Cardiac septum (tissue), 1 donor: ENCODE measurements at regions not wholly inside any gene's neighbourhood (a gene's known extent, or its start where the extent isn't known, plus 50 kb on each side); places are given as distances from the start of the nearest gene placed in this dataset.
"Not testable (repeated sequence)": the region's sequence is repeated elsewhere in the genome, so short reads cannot be mapped to it uniquely, and the experiment has no call there.

Experiments used
- DNase-seq: peaks from one replicate; pipeline ENCODE4 v3.0.0-alpha.2; 2020; ENCODE audit warnings: low spot score
- intact Hi-C: fragments of 100-400 bp; cut with DNase I; formaldehyde crosslinking; loops from one replicate; pipeline ENCODE4 v1.14.0; 2022
- donor health status: DM: no; HTN: no; CAD: no.

- DNase-seq: peak; percentile 87
- intact Hi-C loops: no loop called here
Observed at GRCh38 chr5:56669534-56670483, 145.5 kb upstream of the MAP3K1 start.

- intact Hi-C loops: no loop called here
- DNase-seq: no peak
Observed at GRCh38 chr5:56668996-56669395, 146.4 kb upstream of the MAP3K1 start.

DNA sequence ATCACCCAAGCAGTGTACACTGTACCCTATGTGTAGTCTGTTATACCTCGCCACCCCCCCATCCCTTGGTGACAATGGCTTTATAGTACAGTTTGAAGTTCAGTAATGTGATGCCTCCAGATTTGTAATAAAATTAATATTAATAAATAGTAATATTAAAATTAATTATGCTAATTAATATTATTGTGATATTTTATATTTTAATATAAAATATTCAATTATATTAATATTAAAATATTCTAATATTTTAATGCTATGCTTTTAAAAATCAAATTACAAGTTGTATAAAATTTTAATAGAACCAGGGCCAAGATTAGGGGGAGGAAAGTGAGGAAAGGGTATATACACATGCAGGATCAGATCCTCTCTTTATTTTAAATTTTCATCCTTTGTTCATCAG is 147.7 kb upstream of the MAP3K1 start:
- intact Hi-C loops: no loop called here
- no peak for DNase-seq

GRCh38 chr5:56666901-56667300 is 148.4 kb upstream of the MAP3K1 start:
- DNase-seq: no peak

DNA sequence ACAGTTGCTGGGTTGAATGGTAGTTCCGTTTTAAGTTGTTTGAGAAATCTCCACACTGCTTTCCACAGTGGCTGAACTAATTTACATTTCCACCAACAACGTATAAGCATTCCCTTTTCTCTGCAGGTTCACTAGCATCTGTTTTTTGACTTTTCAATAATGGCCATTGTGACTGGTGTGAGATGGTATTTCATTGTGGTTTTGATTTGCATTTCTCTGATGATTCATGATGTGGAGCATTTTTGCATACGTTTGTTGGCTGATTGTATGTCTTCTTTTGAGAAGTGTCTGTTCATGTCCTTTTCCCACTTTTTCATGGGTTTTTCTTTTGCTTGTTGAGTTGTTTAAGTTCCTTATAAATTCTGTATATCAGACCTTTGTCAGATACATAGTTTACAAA is 150.2 kb upstream of the MAP3K1 start:
- intact Hi-C loops, DNase-seq: not testable (repeated sequence)

More at GRCh38 chr5:56666901-56667300, 148.4 kb upstream of the MAP3K1 start:
- intact Hi-C loops: no loop called here

DNA sequence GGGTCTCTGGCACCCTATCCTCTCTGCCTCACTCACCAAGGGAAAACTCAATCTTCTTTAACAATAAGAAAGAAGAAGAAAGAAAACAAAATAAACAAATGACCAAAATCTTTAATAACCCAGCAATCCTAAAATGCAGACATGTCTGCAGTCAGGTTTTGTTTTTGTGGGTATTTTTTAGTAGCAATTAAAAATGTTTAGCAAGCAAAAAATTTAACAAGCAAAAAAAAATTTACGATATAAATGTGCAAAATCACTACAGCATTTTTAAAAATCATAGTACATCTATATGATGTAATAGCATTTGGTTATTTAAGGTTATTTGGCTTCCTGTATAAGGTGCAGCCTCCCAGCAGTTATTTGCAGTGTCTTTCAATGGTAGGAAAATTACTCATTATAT is 151.3 kb upstream of the MAP3K1 start:
- intact Hi-C loops: no loop called here
- DNase-seq: no peak

DNA sequence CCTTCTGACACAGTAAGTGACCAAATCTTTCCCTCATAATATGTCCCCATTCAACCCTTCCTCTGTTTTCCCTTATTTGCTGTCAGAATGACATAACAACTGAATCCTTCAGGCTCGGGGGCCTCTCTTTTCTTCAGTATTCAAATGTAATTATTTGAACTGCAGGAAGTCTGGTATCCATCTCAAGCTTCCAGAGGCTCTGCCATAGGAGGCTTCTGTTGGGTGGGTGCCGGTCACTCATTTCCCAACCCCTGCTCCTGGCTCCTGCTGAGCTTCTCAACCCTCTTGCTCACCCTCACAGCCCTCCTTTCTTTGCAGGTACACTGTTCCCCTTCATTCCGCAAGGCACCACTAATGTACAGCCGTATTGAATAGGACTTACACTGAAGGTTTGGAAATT is 151.8 kb upstream of the MAP3K1 start:
- intact Hi-C loops: no loop called here
- no peak for DNase-seq

DNA sequence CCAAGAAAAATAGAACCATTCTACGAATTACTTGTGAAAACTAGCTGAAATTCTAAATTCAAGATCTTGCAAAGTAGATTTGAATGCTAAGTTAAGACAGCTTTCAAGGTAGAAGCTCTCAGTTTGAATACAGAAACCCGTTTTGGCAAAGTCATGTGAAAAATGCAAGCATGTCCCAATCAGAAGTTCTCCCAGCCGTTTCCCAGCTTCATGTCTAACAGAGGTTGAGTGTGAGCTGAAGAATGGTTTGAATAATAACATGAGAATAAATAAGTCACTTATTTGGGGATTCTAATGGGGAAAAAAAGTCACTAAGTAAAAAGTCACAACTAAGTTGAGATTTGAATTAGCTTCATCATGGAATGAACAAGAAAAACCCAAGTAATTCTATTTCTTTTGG is 152.5 kb upstream of the MAP3K1 start:
- intact Hi-C loops: no loop called here
- DNase-seq: no peak

- intact Hi-C loops: no loop called here
- no peak for DNase-seq
Observed at GRCh38 chr5:56659971-56660370, 155.4 kb upstream of the MAP3K1 start.

- DNase-seq: no peak
- intact Hi-C loops: no loop called here
Observed at GRCh38 chr5:56658972-56659371, 156.4 kb upstream of the MAP3K1 start.

DNA sequence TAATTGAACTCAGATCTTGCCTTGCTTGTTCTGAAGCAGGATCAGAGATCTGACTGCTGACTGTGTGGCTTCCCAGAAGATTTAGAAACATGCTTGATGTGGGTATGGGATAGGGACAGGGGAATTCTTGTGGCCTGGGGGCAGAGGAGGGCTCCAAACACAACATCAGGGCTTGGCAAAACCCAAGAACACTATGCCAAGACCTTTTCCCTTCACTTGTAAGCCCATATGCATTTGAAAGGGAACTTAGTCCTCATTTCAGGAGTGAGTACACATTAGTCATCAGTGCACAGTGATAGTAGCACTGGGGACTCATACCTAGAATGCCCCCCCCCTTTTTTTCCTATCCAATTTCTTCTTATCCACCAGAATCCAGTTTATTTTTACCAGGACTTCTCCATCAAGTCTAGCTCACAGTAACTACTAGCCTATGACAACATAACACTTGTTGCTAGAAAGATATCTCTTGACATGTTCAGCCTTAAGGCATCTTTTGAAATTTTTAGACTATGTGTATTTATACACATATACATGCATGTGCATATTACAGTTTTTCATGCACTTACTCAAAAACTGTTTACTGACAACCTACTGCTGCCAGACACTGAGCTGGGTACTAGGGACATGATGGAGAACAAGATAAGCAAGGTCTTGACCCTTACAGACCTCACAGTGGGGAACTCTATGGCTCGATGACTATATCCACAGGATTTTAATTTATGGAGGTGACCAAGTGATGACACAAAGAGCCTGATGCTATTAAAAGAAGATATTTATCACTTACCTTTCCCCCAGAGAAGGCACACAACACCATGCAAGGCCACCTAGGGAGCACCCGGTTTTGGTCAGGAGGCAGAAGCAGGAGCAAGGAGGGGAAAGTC is 158.3 kb upstream of the MAP3K1 start:
- DNase-seq: no peak
- intact Hi-C loops: no loop called here

GRCh38 chr5:56651893-56652292 is 163.5 kb upstream of the MAP3K1 start:
- intact Hi-C loops: no loop called here
- no peak for DNase-seq

- DNase-seq: no peak
- intact Hi-C loops: no loop called here
Observed at GRCh38 chr5:56650386-56650785, 165.0 kb upstream of the MAP3K1 start.

DNA sequence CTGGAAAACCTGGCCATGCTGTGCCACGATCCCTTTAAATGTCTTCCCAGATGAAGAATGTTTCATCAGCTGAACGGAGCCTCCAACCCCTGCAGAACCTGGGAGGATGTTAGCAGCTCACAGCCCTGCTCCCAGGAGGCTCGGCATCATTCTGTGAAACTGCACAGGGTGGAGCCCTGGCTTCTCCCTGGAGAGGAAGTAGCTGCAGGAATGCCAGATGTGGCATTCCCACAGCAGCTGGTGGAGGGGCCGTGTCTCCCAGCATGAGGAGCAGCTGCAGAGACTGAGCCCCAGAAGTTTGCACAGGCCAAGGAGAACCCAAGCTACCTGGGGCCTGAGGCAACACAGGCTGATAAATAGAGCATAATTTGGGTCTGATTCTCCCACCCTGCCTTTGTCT is 165.8 kb upstream of the MAP3K1 start:
- no peak for DNase-seq
- intact Hi-C loops: no loop called here

GRCh38 chr5:56648460-56649034 is 166.8 kb upstream of the MAP3K1 start:
- no peak for DNase-seq
- intact Hi-C loops: no loop called here

DNA sequence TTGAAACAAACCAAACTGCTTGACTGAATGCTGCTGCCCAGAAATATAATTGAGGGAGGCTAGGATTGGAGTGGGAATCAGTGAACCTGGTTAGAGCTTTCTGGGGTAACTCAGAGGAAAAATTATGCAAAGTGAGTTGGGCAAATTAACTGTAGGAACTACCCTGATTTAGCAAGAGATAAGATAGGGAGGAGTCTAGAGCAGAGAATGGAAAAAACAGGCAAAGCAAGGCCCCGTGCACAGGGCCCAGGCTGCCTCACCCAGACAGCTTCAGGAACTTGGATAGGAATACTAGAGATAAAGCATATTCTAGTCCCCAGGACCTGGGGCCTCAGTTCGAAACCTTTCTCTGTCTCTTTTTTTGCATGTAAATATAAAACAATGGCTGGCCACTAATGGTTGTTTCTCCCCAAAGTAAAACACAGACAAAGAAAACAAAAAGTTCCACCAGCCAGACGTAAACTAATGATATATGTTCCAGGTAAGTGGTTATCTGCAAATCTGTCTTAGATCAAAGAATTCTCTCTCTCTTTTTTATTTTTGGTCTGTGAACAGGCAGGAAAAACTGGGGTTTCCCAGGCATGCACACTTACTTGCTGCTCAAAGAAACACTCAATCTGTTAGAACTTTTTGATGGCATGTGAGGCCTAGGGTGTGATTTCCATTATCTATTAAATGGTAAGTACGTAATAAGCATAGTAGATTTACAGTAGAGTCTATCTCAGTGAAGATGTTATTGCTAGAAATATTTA is 168.1 kb upstream of the MAP3K1 start:
- intact Hi-C loops: no loop called here

DNA sequence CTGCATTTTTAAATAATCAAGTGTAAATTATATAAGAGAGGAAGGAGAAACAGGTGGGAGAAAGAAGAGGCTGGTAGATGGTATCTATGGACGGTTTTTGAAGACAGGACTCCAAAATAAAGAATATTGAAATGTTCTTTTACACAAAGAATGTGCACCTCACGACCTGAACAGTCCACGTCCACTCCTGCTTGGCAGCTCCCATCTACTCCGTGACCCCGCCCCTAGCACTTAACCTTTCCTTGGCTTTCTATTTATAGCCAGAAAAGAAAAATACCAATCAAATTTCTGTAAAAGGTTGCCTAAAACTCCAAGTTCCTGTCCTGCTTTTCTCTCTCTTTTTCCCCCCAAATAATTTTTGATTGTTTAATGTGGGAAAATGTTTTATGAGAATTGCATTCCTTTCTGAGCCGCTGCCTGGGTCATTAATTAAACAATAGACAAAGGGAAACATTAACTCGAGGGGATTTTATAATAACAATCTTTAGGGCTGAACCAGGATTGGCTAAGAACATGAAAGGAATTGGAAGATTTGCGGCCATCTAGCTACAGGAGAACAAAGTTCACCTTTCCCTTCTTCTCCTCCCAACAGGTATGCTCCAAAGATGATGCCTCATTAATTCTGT is 173.6 kb upstream of the MAP3K1 start:
- intact Hi-C loops: no loop called here
- no peak for DNase-seq

More for the DNA sequence above, 168.1 kb upstream of the MAP3K1 start:
- no peak for DNase-seq

GRCh38 chr5:56640763-56641406 is 174.5 kb upstream of the MAP3K1 start:
- intact Hi-C loops: no loop called here
- peak; percentile 77 for DNase-seq

GRCh38 chr5:56639476-56639875 is 175.9 kb upstream of the MAP3K1 start:
- DNase-seq: no peak
- intact Hi-C loops: no loop called here
